Heart left ventricle (tissue), 13 donors: ENCODE measurements at regions not wholly inside any gene's neighbourhood (a gene's known extent, or its start where the extent isn't known, plus 50 kb on each side); places are given as distances from the start of the nearest gene placed in this dataset.

Experiments used
- POLR2A ChIP-seq, 2 donors: fragments of 450-650 bp; IDR thresholded peaks; one replicate each; pipeline ENCODE4 v1.6.1; 2017; ENCODE audit warnings: antibody characterized with exemption in 2 of 2, mild to moderate bottlenecking in 2 of 2, moderate library complexity in 2 of 2
- TF ChIP-seq, protein P1 (sequence below), 12 donors: fragments of 200-600 bp; sonication (generic) in 4 of 12; IDR thresholded peaks; one replicate each; pipeline versions ENCODE4 v1.5.0 to v1.8.0; 2018 to 2022; ENCODE audit warnings: antibody characterized with exemption in 12 of 12, mild to moderate bottlenecking in 5 of 12
- donor health status: ischemic (EF 13 %, LVEDD 7.1; RV severe dilation, severe dysfunction).
- donor health status: DM: no; HTN: yes; CAD: no.
- donor health status: DM: no; HTN: no; CAD: no.
- donor health status: ischemic (EF 25% LVEDD 6.9; RV normal size, moderate dysfunction).
- donor health status: ischemic (EF 25% LVEDD 5.7; RV mildly dilated, moderate dysfunction).
- donor health status: ischemic (EF 35%, LVEDD 5.7; RV mildly dilated, moderate dysfunction).
- donor health status: nonischemic (EF 11% LVEDD 7.7; RV severe dilation, severe dysfunction).
- donor health status: DM: yes; HTN: yes; CAD: no.
- donor health status: PGD.
- donor health status: ischemic (EF 29% LVEDD 5.4; RV normal size, mild dysfunction).
- donor health status: nonischemic (EF 23%, LVEDD 6.1; RV moderate dilation, normal function).

DNA sequence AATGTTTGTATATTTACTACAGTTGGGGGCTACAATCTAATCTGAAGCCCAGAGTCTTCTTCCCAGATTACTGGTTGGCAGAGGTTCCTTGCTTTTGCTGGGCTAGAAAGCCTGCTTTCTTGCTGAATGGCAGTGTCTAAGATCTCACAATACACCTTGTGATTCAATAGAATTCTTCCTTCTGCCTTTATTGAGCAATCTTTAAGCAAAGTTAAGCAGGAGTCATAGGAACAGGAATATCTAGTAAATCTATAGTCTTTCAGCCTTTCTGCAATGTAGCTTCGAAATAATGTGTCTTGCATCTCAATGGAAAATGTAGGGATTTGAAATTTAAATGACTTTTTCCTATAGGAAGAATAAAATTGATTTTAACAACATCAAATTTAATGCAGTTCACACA, 346.1 kb downstream of the SLITRK1 start:
- TF ChIP-seq, protein P1, sequence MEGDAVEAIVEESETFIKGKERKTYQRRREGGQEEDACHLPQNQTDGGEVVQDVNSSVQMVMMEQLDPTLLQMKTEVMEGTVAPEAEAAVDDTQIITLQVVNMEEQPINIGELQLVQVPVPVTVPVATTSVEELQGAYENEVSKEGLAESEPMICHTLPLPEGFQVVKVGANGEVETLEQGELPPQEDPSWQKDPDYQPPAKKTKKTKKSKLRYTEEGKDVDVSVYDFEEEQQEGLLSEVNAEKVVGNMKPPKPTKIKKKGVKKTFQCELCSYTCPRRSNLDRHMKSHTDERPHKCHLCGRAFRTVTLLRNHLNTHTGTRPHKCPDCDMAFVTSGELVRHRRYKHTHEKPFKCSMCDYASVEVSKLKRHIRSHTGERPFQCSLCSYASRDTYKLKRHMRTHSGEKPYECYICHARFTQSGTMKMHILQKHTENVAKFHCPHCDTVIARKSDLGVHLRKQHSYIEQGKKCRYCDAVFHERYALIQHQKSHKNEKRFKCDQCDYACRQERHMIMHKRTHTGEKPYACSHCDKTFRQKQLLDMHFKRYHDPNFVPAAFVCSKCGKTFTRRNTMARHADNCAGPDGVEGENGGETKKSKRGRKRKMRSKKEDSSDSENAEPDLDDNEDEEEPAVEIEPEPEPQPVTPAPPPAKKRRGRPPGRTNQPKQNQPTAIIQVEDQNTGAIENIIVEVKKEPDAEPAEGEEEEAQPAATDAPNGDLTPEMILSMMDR (IDR thresholded peaks at IDR 0.05), result no peak
- TF ChIP-seq POLR2A (IDR thresholded peaks at IDR 0.05), result no peak
